ENCODE measurements at regions not wholly inside any gene's neighbourhood (a gene's known extent, or its start where the extent isn't known, plus 50 kb on each side); places are given as distances from the start of the nearest gene placed in this dataset.

DNA sequence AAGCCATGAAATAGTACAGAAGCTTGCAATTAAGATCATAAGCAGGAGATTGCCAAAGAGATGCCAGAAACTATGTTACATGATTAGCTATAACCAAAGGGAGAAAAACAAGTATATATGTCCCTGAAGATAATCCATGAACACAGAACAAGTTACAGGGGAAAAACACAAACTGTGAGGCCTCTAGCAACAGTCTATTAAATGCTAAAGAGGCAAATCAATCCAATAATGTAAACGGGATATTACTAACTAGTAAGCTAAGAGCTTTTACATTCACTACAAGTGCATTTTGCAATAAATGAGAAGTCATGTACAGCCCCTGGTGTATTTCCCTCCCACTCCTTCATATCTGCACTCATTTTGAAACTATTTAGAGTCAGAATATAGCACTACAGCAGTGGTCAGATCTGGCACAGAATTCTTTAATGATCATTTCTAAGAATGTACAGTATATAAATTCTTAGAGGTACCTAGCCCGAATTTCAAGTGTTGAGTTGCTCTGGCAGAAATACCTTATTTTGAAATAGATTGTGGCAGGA, 449.8 kb upstream of the SMIM31 start:
- Histone ChIP-seq H3K4me1 (replicated peaks in 1 of 4; ENCODE audit: control insufficient read depth in 3 of 4, insufficient read depth in 4 of 4, low read length in 3 of 4) (no peaks in the 10 kb centered on the region), H3K9ac (replicated peaks in 1 of 4; ENCODE audit: extremely low read depth in 1 of 4, low read depth in 3 of 4, low read length in 3 of 4) (no peak overlapping the region), H2AFZ (ENCODE audit: low read length) (no peak overlapping the region), H3K79me2 (ENCODE audit: control insufficient read depth in 1 of 2, insufficient read depth in 2 of 2, low read length in 2 of 2) (no peaks in the 10 kb centered on the region), H3K4me3 (ENCODE audit: extremely low read depth in 1 of 4, insufficient read depth in 2 of 4, low read depth in 3 of 4, low read length in 4 of 4) (no peak overlapping the region), H3K56ac (replicated peaks; ENCODE audit: insufficient read length, low read depth, low read length) (no peak overlapping the region), H3K27ac (ENCODE audit: low read depth, low read length) (no peak overlapping the region), H2BK5ac (ENCODE audit: low read depth, low read length) (no peak overlapping the region), H3K4me2 (ENCODE audit: insufficient read depth in 1 of 2, low read depth in 2 of 2, low read length in 2 of 2) (no peak overlapping the region), H4K5ac (ENCODE audit: insufficient read length, low read depth, low read length) (no peak overlapping the region), H2BK20ac (ENCODE audit: low read length) (no peak overlapping the region), H2AK5ac (ENCODE audit: low read depth, low read length) (no peak overlapping the region), H3K4ac (replicated peaks; ENCODE audit: insufficient read length, low read depth, low read length) (no peak overlapping the region), H2BK120ac (replicated peaks; ENCODE audit: low read depth, low read length) (no peak overlapping the region), H3K9me3 (ENCODE audit: insufficient read depth in 2 of 2, low read depth in 1 of 2, low read length in 1 of 2) (no peaks in the 10 kb centered on the region), H3K79me1 (ENCODE audit: low read depth, low read length) (no peaks in the 10 kb centered on the region), H3K14ac (ENCODE audit: insufficient read length) (no peak overlapping the region), H3K23ac (ENCODE audit: insufficient read length) (no peak overlapping the region), H2BK12ac (ENCODE audit: low read depth, low read length) (no peak overlapping the region), H3K18ac (ENCODE audit: extremely low read depth, low read length) (no peak overlapping the region), H3K27me3 (replicated peaks in 1 of 4; ENCODE audit: control insufficient read depth in 3 of 4, extremely low read depth in 1 of 4, insufficient read depth in 3 of 4, low read length in 3 of 4) (no peaks in the 10 kb centered on the region), H2BK15ac (ENCODE audit: low read length) (no peak overlapping the region), H4K91ac (replicated peaks; ENCODE audit: insufficient read length, low read length) (no peak overlapping the region), H4K20me1 (replicated peaks in 1 of 2; ENCODE audit: control insufficient read depth in 1 of 2, insufficient read depth in 2 of 2, low read length in 2 of 2) (no peaks in the 10 kb centered on the region), H4K8ac (ENCODE audit: extremely low read depth, insufficient read depth, low read length) (no peak overlapping the region), H3K36me3 (ENCODE audit: control insufficient read depth in 2 of 4, insufficient read depth in 4 of 4, low read length in 3 of 4) (no peaks in the 10 kb centered on the region), H3K23me2 (ENCODE audit: low read depth, low read length) (no peaks in the 10 kb centered on the region; the same call in 1 of the 2 replicates)
- POLR2A ChIA-PET (ENCODE audit: partially characterized antibody): interaction anchor here (0.6 kb wide), 1 partner anchor 624 kb away, joined by 4 read pairs; no protein-coding TSS in a partner anchor
- FAIRE-seq (no peak), DNase-seq (ENCODE audit: low read depth in 1 of 2, low spot score in 2 of 2) (no peak)
- CTCF ChIA-PET (ENCODE audit: partially characterized antibody): interaction anchor here (0.9 to 1.3 kb wide), 2 partner anchors 11 to 33 kb away, joined by 3 read pairs; no protein-coding TSS in a partner anchor
- TF ChIP-seq RFX5 (IDR thresholded peaks at IDR 0.05; ENCODE audit: borderline replicate concordance, low read depth, low read length) (no peak), HDAC2 (IDR thresholded peaks at IDR 0.05; ENCODE audit: borderline replicate concordance in 1 of 2, low read depth in 2 of 2, low read length in 2 of 2) (no peak)
- 84% methylated on average over 2 of the region's 2 CpGs; no CpG with 5 or more reads in 1 of the 2 experiments for WGBS, 2 experiments (ENCODE audit: extremely low coverage in 1 of 2, insufficient coverage in 1 of 2, insufficient read length in 1 of 2, insufficient replicate concordance in 2 of 2, low coverage in 1 of 2, low lambda C conversion rate in 2 of 2, missing lambda C conversion rate in 1 of 2)

Data from H1 (cell line).